Keratinocyte (primary cell): ENCODE measurements at regions not wholly inside any gene's neighbourhood (a gene's known extent, or its start where the extent isn't known, plus 50 kb on each side); places are given as distances from the start of the nearest gene placed in this dataset.

Experiments used
- CTCF ChIP-seq, 3 experiments: IDR thresholded peaks in 1 of 3; conservative IDR thresholded peaks in 1 of 3; optimal IDR thresholded peaks in 1 of 3; 2 replicates in 2 of 3; 3 replicates in 1 of 3; pipeline versions ENCODE3 to v1.5.1; 2011; ENCODE audit warnings: low read length in 3 of 3, mild to moderate bottlenecking in 3 of 3, moderate library complexity in 2 of 3, control low read depth in 1 of 3, inconsistent platforms in 1 of 3; ENCODE audit not compliant: insufficient read depth in 2 of 3; ENCODE audit errors: extremely low read depth in 1 of 3
- EZH2 ChIP-seq: IDR thresholded peaks from one replicate; pipeline ENCODE4 v1.6.1; 2012; ENCODE audit warnings: inconsistent platforms, mild to moderate bottlenecking, low read length, moderate library complexity

- no peak for TF ChIP-seq CTCF (optimal IDR thresholded peaks at IDR 0.05 in 1 of 3, IDR thresholded peaks at IDR 0.05 in 1 of 3, conservative IDR thresholded peaks at IDR 0.05 in 1 of 3; ENCODE audit: extremely low read depth in 1 of 3, insufficient read depth in 2 of 3, low read length in 3 of 3)
- no peak for TF ChIP-seq EZH2
Measured at GRCh38 chr15:31955734-31956133, 74.6 kb upstream of the CHRNA7 start.
